ENCODE measurements at regions not wholly inside any gene's neighbourhood (a gene's known extent, or its start where the extent isn't known, plus 50 kb on each side); places are given as distances from the start of the nearest gene placed in this dataset.
"Not testable (repeated sequence)": the region's sequence is repeated elsewhere in the genome, so short reads cannot be mapped to it uniquely, and the experiment has no call there.

- no peaks in the 10 kb centered on the region for H3K9me3 ChIP-seq
- no peak overlapping the region for H3K4me3 ChIP-seq
- no peak for DNase-seq
- TF ChIP-seq CTCF (IDR thresholded peaks at IDR 0.05) (no peak), EP300 (IDR thresholded peaks at IDR 0.05; ENCODE audit: low read depth) (no peak), POLR2AphosphoS5 (IDR thresholded peaks at IDR 0.05) (no peak), POLR2A (IDR thresholded peaks at IDR 0.05) (no peak)
- peaks cover 0 to 3% (median 3%) of the 10 kb centered on the region in 4 donors for H3K4me1 ChIP-seq
- H3K27me3 ChIP-seq = no peaks in the 10 kb centered on the region
- intact Hi-C loops (cut with DNase I; ENCODE audit: low total_unique reads) = no loop called here
- no peaks in the 10 kb centered on the region for H3K36me3 ChIP-seq
- in situ Hi-C loops (cut with MboI; ENCODE audit: low pct_ligation_motif_present in 1 of 4, low pct_unique_long_range_greater_than_20kb in 1 of 4, low sequenced_read_pairs in 3 of 4) = no loop called here
- no peak overlapping the region for H3K27ac ChIP-seq
- 85 to 100% methylated on average over 1 to 6 of the region's 6 CpGs for WGBS, 2 donors (ENCODE audit: low coverage in 1 of 2)
Measured at GRCh38 chr6:3919130-3919628, 70.0 kb downstream of the FAM50B start.

- no peak for DNase-seq
- Histone ChIP-seq H3K4me3 (no peak overlapping the region), H3K9me3 (no peaks in the 10 kb centered on the region), H3K27ac (no peak overlapping the region), H3K36me3 (no peaks in the 10 kb centered on the region), H3K27me3 (no peaks in the 10 kb centered on the region), H3K4me1 (no peaks in the 10 kb centered on the region)
- TF ChIP-seq EP300 (IDR thresholded peaks at IDR 0.05; ENCODE audit: low read depth) (no peak), POLR2AphosphoS5 (IDR thresholded peaks at IDR 0.05) (no peak), CTCF (IDR thresholded peaks at IDR 0.05) (no peak), POLR2A (IDR thresholded peaks at IDR 0.05) (no peak)
- intact Hi-C loops (cut with DNase I; ENCODE audit: low total_unique reads) = no loop called here
- in situ Hi-C loops (cut with MboI; ENCODE audit: low pct_ligation_motif_present in 1 of 4, low pct_unique_long_range_greater_than_20kb in 1 of 4, low sequenced_read_pairs in 3 of 4) = no loop called here
- 91 to 95% methylated on average over 4 to 8 of the region's 8 CpGs for WGBS, 2 donors (ENCODE audit: low coverage in 1 of 2)
Measured at GRCh38 chr6:3919849-3920248, 70.7 kb downstream of the FAM50B start.

- WGBS, 2 donors (ENCODE audit: low coverage in 1 of 2) = 80 to 95% methylated on average over 1 to 6 of the region's 6 CpGs
- Histone ChIP-seq H3K36me3 (no peaks in the 10 kb centered on the region), H3K4me3 (no peak overlapping the region), H3K4me1 (no peaks in the 10 kb centered on the region), H3K27me3 (no peaks in the 10 kb centered on the region), H3K27ac (no peak overlapping the region), H3K9me3 (no peaks in the 10 kb centered on the region)
- intact Hi-C loops (cut with DNase I; ENCODE audit: low total_unique reads) = no loop called here
- in situ Hi-C loops (cut with MboI; ENCODE audit: low pct_ligation_motif_present in 1 of 4, low pct_unique_long_range_greater_than_20kb in 1 of 4, low sequenced_read_pairs in 3 of 4) = no loop called here
- no peak for DNase-seq
- TF ChIP-seq CTCF (IDR thresholded peaks at IDR 0.05) (no peak), POLR2A (IDR thresholded peaks at IDR 0.05) (no peak), POLR2AphosphoS5 (IDR thresholded peaks at IDR 0.05) (no peak), EP300 (IDR thresholded peaks at IDR 0.05; ENCODE audit: low read depth) (no peak)
Measured at GRCh38 chr6:3920321-3920720, 71.1 kb downstream of the FAM50B start.

GRCh38 chr6:3921663-3922062, 72.5 kb downstream of the FAM50B start:
- no peak for DNase-seq
- in situ Hi-C loops (cut with MboI; ENCODE audit: low pct_ligation_motif_present in 1 of 4, low pct_unique_long_range_greater_than_20kb in 1 of 4, low sequenced_read_pairs in 3 of 4) (no loop called here), intact Hi-C loops (cut with DNase I; ENCODE audit: low total_unique reads) (no loop called here)
- 100% methylated on average over 2 of the region's 2 CpGs; no CpG with 5 or more reads in 1 of the 2 donors for WGBS, 2 donors (ENCODE audit: low coverage in 1 of 2)
- H3K9me3 ChIP-seq = no peaks in the 10 kb centered on the region
- no peak overlapping the region for H3K4me3 ChIP-seq
- no peaks in the 10 kb centered on the region for H3K4me1 ChIP-seq
- H3K36me3 ChIP-seq = no peaks in the 10 kb centered on the region
- TF ChIP-seq POLR2A (IDR thresholded peaks at IDR 0.05) = no peak
- no peak for TF ChIP-seq EP300 (IDR thresholded peaks at IDR 0.05; ENCODE audit: low read depth)
- TF ChIP-seq CTCF (IDR thresholded peaks at IDR 0.05) = no peak
- no peak for TF ChIP-seq POLR2AphosphoS5 (IDR thresholded peaks at IDR 0.05)
- no peaks in the 10 kb centered on the region for H3K27me3 ChIP-seq
- H3K27ac ChIP-seq = no peak overlapping the region

- H3K4me3 ChIP-seq; H3K4me1 ChIP-seq; DNase-seq; H3K27me3 ChIP-seq; H3K9me3 ChIP-seq; H3K36me3 ChIP-seq; intact Hi-C loops (cut with DNase I; ENCODE audit: low total_unique reads); in situ Hi-C loops (cut with MboI; ENCODE audit: low pct_ligation_motif_present in 1 of 4, low pct_unique_long_range_greater_than_20kb in 1 of 4, low sequenced_read_pairs in 3 of 4); H3K27ac ChIP-seq: not testable (repeated sequence)
- 89 to 95% methylated on average over 5 to 7 of the region's 7 CpGs for WGBS, 2 donors (ENCODE audit: low coverage in 1 of 2)
Measured at GRCh38 chr6:3922619-3923018, 73.4 kb downstream of the FAM50B start.

Measured in transverse colon (tissue), 4 donors.